IPS-15b (cell line): ENCODE measurements at regions not wholly inside any gene's neighbourhood (a gene's known extent, or its start where the extent isn't known, plus 50 kb on each side); places are given as distances from the start of the nearest gene placed in this dataset.

ENCODE experiments used
- H3K27me3 ChIP-seq: one replicate; pipeline ENCODE4 v1.6.1; 2013; ENCODE audit warnings: low read length; ENCODE audit not compliant: control insufficient read depth, insufficient read depth
- H3K36me3 ChIP-seq: one replicate; pipeline ENCODE4 v1.6.1; 2013; ENCODE audit warnings: low read length; ENCODE audit not compliant: control insufficient read depth, insufficient read depth
- H3K4me1 ChIP-seq: one replicate; pipeline ENCODE4 v1.6.1; 2013; ENCODE audit warnings: mild to moderate bottlenecking, low read length; ENCODE audit not compliant: control insufficient read depth, insufficient read depth
- H3K4me3 ChIP-seq: one replicate; pipeline ENCODE4 v1.5.1; 2013; ENCODE audit warnings: low read depth, low read length
- H3K9ac ChIP-seq: one replicate; pipeline ENCODE4 v1.6.1; 2013; ENCODE audit warnings: low read depth, mild to moderate bottlenecking, low read length
- H3K9me3 ChIP-seq: one replicate; pipeline ENCODE4 v1.6.1; 2013; ENCODE audit warnings: mild to moderate bottlenecking, low read length; ENCODE audit not compliant: control insufficient read depth, insufficient read depth

- H3K27me3 ChIP-seq: no peaks in the 10 kb centered on the region
- H3K9me3 ChIP-seq: no peaks in the 10 kb centered on the region
- no peak overlapping the region for H3K9ac ChIP-seq
- no peaks in the 10 kb centered on the region for H3K4me1 ChIP-seq
- no peaks in the 10 kb centered on the region for H3K36me3 ChIP-seq
- no peak overlapping the region for H3K4me3 ChIP-seq
Observed at GRCh38 chr4:173829565-173829964, 299.5 kb upstream of the HAND2 start.

- H3K9me3 ChIP-seq: no peaks in the 10 kb centered on the region
- no peaks in the 10 kb centered on the region for H3K36me3 ChIP-seq
- no peaks in the 10 kb centered on the region for H3K27me3 ChIP-seq
- H3K4me1 ChIP-seq: no peaks in the 10 kb centered on the region
- H3K9ac ChIP-seq: no peak overlapping the region
- no peak overlapping the region for H3K4me3 ChIP-seq
Observed at GRCh38 chr4:173827707-173828106, 297.7 kb upstream of the HAND2 start.

GRCh38 chr4:173821876-173822275 lies 291.8 kb upstream of the HAND2 start:
- Histone ChIP-seq H3K36me3 (no peaks in the 10 kb centered on the region), H3K4me1 (no peaks in the 10 kb centered on the region), H3K9me3 (no peaks in the 10 kb centered on the region), H3K27me3 (no peaks in the 10 kb centered on the region), H3K4me3 (no peak overlapping the region), H3K9ac (no peak overlapping the region)

- H3K4me3 ChIP-seq: no peak overlapping the region
Observed at GRCh38 chr4:173821036-173821435, 291.0 kb upstream of the HAND2 start.

GRCh38 chr4:173807347-173807746 lies 277.3 kb upstream of the HAND2 start:
- Histone ChIP-seq H3K36me3 (no peaks in the 10 kb centered on the region), H3K9me3 (no peaks in the 10 kb centered on the region), H3K9ac (no peak overlapping the region), H3K4me3 (no peak overlapping the region), H3K4me1 (no peaks in the 10 kb centered on the region), H3K27me3 (no peaks in the 10 kb centered on the region)

More at GRCh38 chr4:173821036-173821435, 291.0 kb upstream of the HAND2 start:
- H3K4me1 ChIP-seq: no peaks in the 10 kb centered on the region
- H3K9me3 ChIP-seq: no peaks in the 10 kb centered on the region
- no peak overlapping the region for H3K9ac ChIP-seq
- H3K36me3 ChIP-seq: no peaks in the 10 kb centered on the region
- H3K27me3 ChIP-seq: no peaks in the 10 kb centered on the region

- H3K27me3 ChIP-seq: no peaks in the 10 kb centered on the region
- no peaks in the 10 kb centered on the region for H3K4me1 ChIP-seq
- H3K9me3 ChIP-seq: no peaks in the 10 kb centered on the region
- H3K9ac ChIP-seq: no peak overlapping the region
- H3K4me3 ChIP-seq: no peak overlapping the region
- H3K36me3 ChIP-seq: no peaks in the 10 kb centered on the region
Observed at GRCh38 chr4:173805884-173806283, 275.9 kb upstream of the HAND2 start.

- Histone ChIP-seq H3K27me3 (no peaks in the 10 kb centered on the region), H3K36me3 (no peaks in the 10 kb centered on the region), H3K9ac (no peak overlapping the region), H3K4me1 (no peaks in the 10 kb centered on the region), H3K9me3 (no peaks in the 10 kb centered on the region), H3K4me3 (no peak overlapping the region)
Observed at GRCh38 chr4:173802662-173803022, 272.6 kb upstream of the HAND2 start.

GRCh38 chr4:173801876-173802661 lies 272.0 kb upstream of the HAND2 start:
- H3K4me1 ChIP-seq: no peaks in the 10 kb centered on the region
- no peaks in the 10 kb centered on the region for H3K9me3 ChIP-seq

GRCh38 chr4:173801361-173801760 lies 271.3 kb upstream of the HAND2 start:
- H3K9me3 ChIP-seq: no peaks in the 10 kb centered on the region
- H3K9ac ChIP-seq: no peak overlapping the region
- no peaks in the 10 kb centered on the region for H3K4me1 ChIP-seq
- no peak overlapping the region for H3K4me3 ChIP-seq
- H3K27me3 ChIP-seq: no peaks in the 10 kb centered on the region
- no peaks in the 10 kb centered on the region for H3K36me3 ChIP-seq

More at GRCh38 chr4:173801876-173802661, 272.0 kb upstream of the HAND2 start:
- H3K36me3 ChIP-seq: no peaks in the 10 kb centered on the region
- H3K9ac ChIP-seq: no peak overlapping the region
- no peak overlapping the region for H3K4me3 ChIP-seq
- no peaks in the 10 kb centered on the region for H3K27me3 ChIP-seq

GRCh38 chr4:173797296-173797695 lies 267.3 kb upstream of the HAND2 start:
- Histone ChIP-seq H3K4me1 (no peaks in the 10 kb centered on the region), H3K36me3 (no peaks in the 10 kb centered on the region), H3K27me3 (no peaks in the 10 kb centered on the region), H3K9me3 (no peaks in the 10 kb centered on the region), H3K9ac (no peak overlapping the region), H3K4me3 (no peak overlapping the region)

- no peaks in the 10 kb centered on the region for H3K9me3 ChIP-seq
Observed at GRCh38 chr4:173794662-173795061, 264.6 kb upstream of the HAND2 start.

GRCh38 chr4:173793937-173794510 lies 264.0 kb upstream of the HAND2 start:
- Histone ChIP-seq H3K9ac (no peak overlapping the region), H3K4me1 (no peaks in the 10 kb centered on the region), H3K4me3 (no peak overlapping the region), H3K27me3 (no peaks in the 10 kb centered on the region), H3K9me3 (no peaks in the 10 kb centered on the region), H3K36me3 (no peaks in the 10 kb centered on the region)

More at GRCh38 chr4:173794662-173795061, 264.6 kb upstream of the HAND2 start:
- Histone ChIP-seq H3K4me3 (no peak overlapping the region), H3K36me3 (no peaks in the 10 kb centered on the region), H3K9ac (no peak overlapping the region), H3K4me1 (no peaks in the 10 kb centered on the region), H3K27me3 (no peaks in the 10 kb centered on the region)
